T follicular helper cell (primary cell): ENCODE measurements at regions not wholly inside any gene's neighbourhood (a gene's known extent, or its start where the extent isn't known, plus 50 kb on each side); places are given as distances from the start of the nearest gene placed in this dataset.

Experiments
- DNase-seq: peaks from one replicate; pipeline ENCODE4 v3.0.0-alpha.2; 2020; ENCODE audit warnings: low read depth

- no peak for DNase-seq
These were observed 202.9 kb upstream of the CTNNB1 start for GRCh38 chr3:40996382-40996781.

GRCh38 chr3:40996827-40997710, 202.2 kb upstream of the CTNNB1 start:
- no peak for DNase-seq

- no peak for DNase-seq
These were observed 201.4 kb upstream of the CTNNB1 start for GRCh38 chr3:40997711-40998519.

- no peak for DNase-seq
These were observed 199.6 kb upstream of the CTNNB1 start for GRCh38 chr3:40999682-41000081.

GRCh38 chr3:41000471-41000870, 198.8 kb upstream of the CTNNB1 start:
- DNase-seq: no peak

GRCh38 chr3:41001556-41001955, 197.7 kb upstream of the CTNNB1 start:
- no peak for DNase-seq

GRCh38 chr3:41002104-41002503, 197.2 kb upstream of the CTNNB1 start:
- no peak for DNase-seq

- DNase-seq: no peak
These were observed 191.9 kb upstream of the CTNNB1 start for GRCh38 chr3:41007399-41007798.

GRCh38 chr3:41011854-41012253, 187.5 kb upstream of the CTNNB1 start:
- DNase-seq: no peak

- DNase-seq: no peak
These were observed 180.4 kb upstream of the CTNNB1 start for GRCh38 chr3:41018855-41019254.

- DNase-seq: no peak
These were observed 175.1 kb upstream of the CTNNB1 start for GRCh38 chr3:41024031-41024836.

GRCh38 chr3:41026394-41027177, 172.7 kb upstream of the CTNNB1 start:
- DNase-seq: no peak

GRCh38 chr3:41029356-41029755, 169.9 kb upstream of the CTNNB1 start:
- DNase-seq: no peak

GRCh38 chr3:41030220-41030619, 169.1 kb upstream of the CTNNB1 start:
- DNase-seq: no peak

- no peak for DNase-seq
These were observed 167.9 kb upstream of the CTNNB1 start for GRCh38 chr3:41031401-41031800.

- DNase-seq: no peak
These were observed 165.3 kb upstream of the CTNNB1 start for GRCh38 chr3:41033956-41034519.

- no peak for DNase-seq
These were observed 163.8 kb upstream of the CTNNB1 start for GRCh38 chr3:41035456-41036022.

- DNase-seq: no peak
These were observed 161.5 kb upstream of the CTNNB1 start for GRCh38 chr3:41037651-41038334.

GRCh38 chr3:41040256-41040655, 159.0 kb upstream of the CTNNB1 start:
- DNase-seq: no peak

GRCh38 chr3:41041462-41041861, 157.8 kb upstream of the CTNNB1 start:
- DNase-seq: no peak
